ENCODE measurements at regions not wholly inside any gene's neighbourhood (a gene's known extent, or its start where the extent isn't known, plus 50 kb on each side); places are given as distances from the start of the nearest gene placed in this dataset.

- 96% methylated on average over 7 of the region's 20 CpGs for WGBS (ENCODE audit: insufficient coverage, low lambda C conversion rate)
- peaks cover 4% of the 10 kb centered on the region for H3K27me3 ChIP-seq (ENCODE audit: control insufficient read depth, insufficient read depth, low read length)
- H3K27ac ChIP-seq (ENCODE audit: low read length) = no peak overlapping the region
- no peak for DNase-seq
- H3K4me3 ChIP-seq (ENCODE audit: low read length) = no peak overlapping the region
- peaks cover 4% of the 10 kb centered on the region for H3K9me3 ChIP-seq (ENCODE audit: control insufficient read depth, low read depth, low read length)
- H3K4me1 ChIP-seq (ENCODE audit: control insufficient read depth, insufficient read depth, low read length) = no peaks in the 10 kb centered on the region
- H3K36me3 ChIP-seq (ENCODE audit: control insufficient read depth, insufficient read depth, low read length) = no peaks in the 10 kb centered on the region
Measured at GRCh38 chr9:135239100-135239768, 151.8 kb downstream of the OLFM1 start.

DNA sequence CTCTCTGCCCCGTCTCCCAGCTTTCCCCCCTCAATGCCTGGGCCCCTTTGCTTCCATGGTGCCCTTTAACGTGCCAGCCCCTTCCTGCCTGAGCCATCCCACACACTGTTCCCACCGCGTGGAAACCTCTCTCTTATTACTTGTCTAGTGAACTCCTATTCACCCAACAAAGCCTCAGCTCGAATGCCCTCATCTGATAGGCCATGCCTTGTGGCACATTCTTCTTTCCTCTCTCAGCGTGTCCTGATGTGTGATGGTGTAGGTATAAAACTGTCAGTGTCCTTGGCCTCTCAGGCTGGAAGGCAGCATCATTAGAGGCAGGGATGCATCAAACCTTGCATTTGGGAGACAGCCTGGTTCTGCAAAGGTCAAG lies 152.3 kb downstream of the OLFM1 start:
- no peak overlapping the region for H3K4me3 ChIP-seq (ENCODE audit: low read length)
- H3K36me3 ChIP-seq (ENCODE audit: control insufficient read depth, insufficient read depth, low read length) = no peaks in the 10 kb centered on the region
- no peak for DNase-seq
- H3K27me3 ChIP-seq (ENCODE audit: control insufficient read depth, insufficient read depth, low read length) = no peaks in the 10 kb centered on the region
- no peak overlapping the region for H3K27ac ChIP-seq (ENCODE audit: low read length)
- H3K4me1 ChIP-seq (ENCODE audit: control insufficient read depth, insufficient read depth, low read length) = peaks cover 4% of the 10 kb centered on the region
- WGBS (ENCODE audit: insufficient coverage, low lambda C conversion rate) = no CpG with 5 or more reads among the region's 6 CpGs
- peaks cover 2% of the 10 kb centered on the region for H3K9me3 ChIP-seq (ENCODE audit: control insufficient read depth, low read depth, low read length)

- Histone ChIP-seq H3K4me1 (ENCODE audit: control insufficient read depth, insufficient read depth, low read length) (peaks cover 7% of the 10 kb centered on the region), H3K4me3 (ENCODE audit: low read length) (no peak overlapping the region), H3K36me3 (ENCODE audit: control insufficient read depth, insufficient read depth, low read length) (no peaks in the 10 kb centered on the region), H3K27me3 (ENCODE audit: control insufficient read depth, insufficient read depth, low read length) (no peaks in the 10 kb centered on the region), H3K9me3 (ENCODE audit: control insufficient read depth, low read depth, low read length) (peaks cover 2% of the 10 kb centered on the region), H3K27ac (ENCODE audit: low read length) (no peak overlapping the region)
- no CpG with 5 or more reads among the region's 6 CpGs for WGBS (ENCODE audit: insufficient coverage, low lambda C conversion rate)
- no peak for DNase-seq
Measured at GRCh38 chr9:135240222-135240621, 152.8 kb downstream of the OLFM1 start.

GRCh38 chr9:135240871-135241311 lies 153.4 kb downstream of the OLFM1 start:
- Histone ChIP-seq H3K36me3 (ENCODE audit: control insufficient read depth, insufficient read depth, low read length) (no peaks in the 10 kb centered on the region), H3K4me1 (ENCODE audit: control insufficient read depth, insufficient read depth, low read length) (peaks cover 7% of the 10 kb centered on the region), H3K4me3 (ENCODE audit: low read length) (no peak overlapping the region), H3K9me3 (ENCODE audit: control insufficient read depth, low read depth, low read length) (peaks cover 2% of the 10 kb centered on the region), H3K27ac (ENCODE audit: low read length) (no peak overlapping the region), H3K27me3 (ENCODE audit: control insufficient read depth, insufficient read depth, low read length) (no peaks in the 10 kb centered on the region)
- WGBS (ENCODE audit: insufficient coverage, low lambda C conversion rate) = no CpG with 5 or more reads among the region's 11 CpGs
- no peak for DNase-seq

DNA sequence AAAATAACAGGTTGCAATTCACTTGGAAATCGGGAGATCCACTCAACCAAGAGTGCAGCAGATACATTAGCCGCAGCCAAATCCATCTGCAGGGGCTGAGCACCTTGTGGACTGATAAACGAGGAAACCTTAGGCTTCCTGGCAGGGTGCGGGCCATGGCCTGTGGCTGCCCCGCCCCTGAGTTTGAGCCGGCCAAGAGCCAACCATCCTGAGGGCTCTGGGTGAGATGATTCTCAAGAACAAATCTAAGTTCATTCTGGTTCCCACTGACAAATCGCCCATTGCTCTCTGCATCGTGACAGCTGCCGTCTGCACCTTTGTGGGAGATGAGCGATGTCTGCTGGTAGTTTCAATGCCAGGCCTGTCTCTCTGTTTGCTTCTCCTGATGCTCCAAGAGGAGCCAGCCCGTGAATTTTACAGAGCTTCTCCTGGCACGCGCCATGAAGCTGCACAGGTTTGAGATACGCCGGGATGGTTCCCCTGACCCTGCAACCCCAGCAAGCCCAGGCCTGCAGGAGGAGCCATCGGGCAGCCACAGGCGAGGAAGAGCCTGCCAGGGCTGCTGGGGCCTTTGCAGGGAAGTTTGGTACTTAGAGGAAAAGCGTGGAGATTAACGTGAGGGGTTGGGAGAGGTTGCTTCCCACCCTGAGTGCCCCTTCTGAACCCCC lies 154.0 kb downstream of the OLFM1 start:
- peaks cover 7% of the 10 kb centered on the region for H3K4me1 ChIP-seq (ENCODE audit: control insufficient read depth, insufficient read depth, low read length)
- DNase-seq = peak in 1 of 2 donors; percentile 41
- no peak overlapping the region for H3K27ac ChIP-seq (ENCODE audit: low read length)
- peaks cover 2% of the 10 kb centered on the region for H3K9me3 ChIP-seq (ENCODE audit: control insufficient read depth, low read depth, low read length)
- peaks cover under 1% of the 10 kb centered on the region for H3K27me3 ChIP-seq (ENCODE audit: control insufficient read depth, insufficient read depth, low read length)
- no CpG with 5 or more reads among the region's 19 CpGs for WGBS (ENCODE audit: insufficient coverage, low lambda C conversion rate)
- H3K4me3 ChIP-seq (ENCODE audit: low read length) = no peak overlapping the region
- H3K36me3 ChIP-seq (ENCODE audit: control insufficient read depth, insufficient read depth, low read length) = no peaks in the 10 kb centered on the region

DNA sequence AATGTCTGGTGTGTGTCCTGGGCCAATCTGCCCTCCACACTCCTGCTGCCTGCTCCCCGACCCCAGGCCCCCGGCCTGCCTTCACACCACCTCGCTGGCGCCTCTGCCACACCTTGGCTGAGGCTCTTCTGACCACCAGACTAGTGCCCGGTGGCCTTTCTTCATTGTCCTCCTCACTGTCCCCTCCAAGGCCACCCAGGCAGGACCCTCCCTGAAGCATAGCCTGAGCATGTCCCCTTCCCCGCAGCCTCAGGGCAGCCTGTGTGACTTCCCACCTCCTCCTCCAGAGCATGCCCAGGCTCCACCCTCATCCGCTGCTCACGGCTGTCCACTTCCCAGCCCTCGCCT lies 154.6 kb downstream of the OLFM1 start:
- no peaks in the 10 kb centered on the region for H3K36me3 ChIP-seq (ENCODE audit: control insufficient read depth, insufficient read depth, low read length)
- H3K27me3 ChIP-seq (ENCODE audit: control insufficient read depth, insufficient read depth, low read length) = peaks cover 6% of the 10 kb centered on the region
- H3K9me3 ChIP-seq (ENCODE audit: control insufficient read depth, low read depth, low read length) = peaks cover 2% of the 10 kb centered on the region
- H3K27ac ChIP-seq (ENCODE audit: low read length) = no peak overlapping the region
- DNase-seq = no peak
- peaks cover 7% of the 10 kb centered on the region for H3K4me1 ChIP-seq (ENCODE audit: control insufficient read depth, insufficient read depth, low read length)
- H3K4me3 ChIP-seq (ENCODE audit: low read length) = no peak overlapping the region
- WGBS (ENCODE audit: insufficient coverage, low lambda C conversion rate) = no CpG with 5 or more reads among the region's 9 CpGs

DNA sequence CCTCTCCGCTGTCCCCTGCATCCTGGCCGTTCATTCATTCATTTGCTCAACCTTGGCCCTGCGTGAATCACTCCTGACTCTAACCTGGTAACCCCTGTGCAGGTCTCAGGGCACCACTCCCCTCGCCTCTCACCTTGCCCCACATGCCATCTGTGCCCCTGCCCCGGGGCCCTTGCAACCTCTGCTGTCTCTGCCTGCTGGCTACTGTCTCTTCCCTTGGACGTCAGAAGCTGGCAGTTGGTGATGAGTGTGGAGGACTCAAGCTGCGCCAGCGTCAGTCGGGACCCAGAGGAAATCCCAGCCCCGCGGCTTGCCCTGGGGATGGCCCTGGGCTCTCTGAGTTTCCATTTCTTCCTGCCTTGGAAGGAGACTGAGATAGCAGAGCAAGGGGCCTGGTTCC lies 154.9 kb downstream of the OLFM1 start:
- peaks cover 2% of the 10 kb centered on the region for H3K9me3 ChIP-seq (ENCODE audit: control insufficient read depth, low read depth, low read length)
- H3K27me3 ChIP-seq (ENCODE audit: control insufficient read depth, insufficient read depth, low read length) = peaks cover 6% of the 10 kb centered on the region
- no peak overlapping the region for H3K4me3 ChIP-seq (ENCODE audit: low read length)
- peak in 1 of 2 donors; percentile 5 for DNase-seq
- WGBS (ENCODE audit: insufficient coverage, low lambda C conversion rate) = no CpG with 5 or more reads among the region's 11 CpGs
- H3K36me3 ChIP-seq (ENCODE audit: control insufficient read depth, insufficient read depth, low read length) = no peaks in the 10 kb centered on the region
- peaks cover 7% of the 10 kb centered on the region for H3K4me1 ChIP-seq (ENCODE audit: control insufficient read depth, insufficient read depth, low read length)
- no peak overlapping the region for H3K27ac ChIP-seq (ENCODE audit: low read length)

GRCh38 chr9:135243201-135244190 lies 156.0 kb downstream of the OLFM1 start:
- Histone ChIP-seq H3K27me3 (ENCODE audit: control insufficient read depth, insufficient read depth, low read length) (peaks cover 6% of the 10 kb centered on the region), H3K4me3 (ENCODE audit: low read length) (no peak overlapping the region), H3K4me1 (ENCODE audit: control insufficient read depth, insufficient read depth, low read length) (peaks cover 7% of the 10 kb centered on the region), H3K36me3 (ENCODE audit: control insufficient read depth, insufficient read depth, low read length) (no peaks in the 10 kb centered on the region), H3K9me3 (ENCODE audit: control insufficient read depth, low read depth, low read length) (peaks cover 6% of the 10 kb centered on the region), H3K27ac (ENCODE audit: low read length) (no peak overlapping the region)
- no CpG with 5 or more reads among the region's 31 CpGs for WGBS (ENCODE audit: insufficient coverage, low lambda C conversion rate)
- DNase-seq = no peak

- WGBS (ENCODE audit: insufficient coverage, low lambda C conversion rate) = no CpG with 5 or more reads among the region's 42 CpGs
- Histone ChIP-seq H3K36me3 (ENCODE audit: control insufficient read depth, insufficient read depth, low read length) (no peaks in the 10 kb centered on the region), H3K4me1 (ENCODE audit: control insufficient read depth, insufficient read depth, low read length) (peaks cover 7% of the 10 kb centered on the region), H3K4me3 (ENCODE audit: low read length) (no peak overlapping the region), H3K9me3 (ENCODE audit: control insufficient read depth, low read depth, low read length) (peaks cover 6% of the 10 kb centered on the region), H3K27me3 (ENCODE audit: control insufficient read depth, insufficient read depth, low read length) (peaks cover 6% of the 10 kb centered on the region), H3K27ac (ENCODE audit: low read length) (no peak overlapping the region)
- peak; percentile 61 to 90 for DNase-seq
Measured at GRCh38 chr9:135244271-135245221, 157.1 kb downstream of the OLFM1 start.

Data from large intestine (tissue), 3 donors.